HepG2 (cell line): ENCODE measurements at regions not wholly inside any gene's neighbourhood (a gene's known extent, or its start where the extent isn't known, plus 50 kb on each side); places are given as distances from the start of the nearest gene placed in this dataset.

Experiments
- ATAC-seq: fragments of 200-7000 bp; cut with Tn5 transposase; 3 replicates; pipeline ENCODE4 v1.9.1; 2020; ENCODE audit warnings: mild to moderate bottlenecking, moderate library complexity
- BruUV-seq: library from RNA; stranded (reverse); fragments of 400-500 nt; replicated peaks from 2 replicates; lab custom pipeline; 2021; lab: Mats Ljungman, UMichigan
- CTCF ChIA-PET: fragments of 300-600 bp; formaldehyde crosslinking; extraction: SDS; loops from one replicate; lab custom pipeline; 2021; ENCODE audit warnings: low total read pairs, inconsistent platforms, low intra/inter-chr PET ratio; lab: Yijun Ruan, JAX
- POLR2A ChIA-PET: fragments of 350-600 bp; sonication (Branson Sonifier 250); formaldehyde crosslinking; loops from one replicate; lab custom pipeline; 2020; ENCODE audit warnings: antibody characterized with exemption, inconsistent platforms; lab: Yijun Ruan, JAX
- DNase-seq: peaks from one replicate; pipeline ENCODE4 v3.0.0-alpha.2; 2015; ENCODE audit warnings: low spot score
- FAIRE-seq: peaks from 3 replicates; lab custom pipeline; 2011; peaks lifted over from hg19 to GRCh38; lab: Jason Lieb, UNC
- H2AFZ ChIP-seq: one replicate; pipeline ENCODE4 v1.6.1; 2011; ENCODE audit warnings: low read length, inconsistent platforms
- H3K27ac ChIP-seq: fragments of 300-600 bp; 3 replicates; pipeline ENCODE4 v1.8.0; 2011; ENCODE audit warnings: mixed run types, mild to moderate bottlenecking, mixed read lengths, low read length, inconsistent platforms; ENCODE audit not compliant: insufficient read depth; ENCODE audit errors: extremely low read length
- H3K27me3 ChIP-seq, 2 experiments: fragments of 200-600 bp in 1 of 2; 2 replicates in 1 of 2; 3 replicates in 1 of 2; pipeline versions ENCODE4 v1.6.0 to v1.8.0; 2011; ENCODE audit warnings: low read length in 2 of 2, mild to moderate bottlenecking in 2 of 2, moderate library complexity in 2 of 2, inconsistent platforms in 1 of 2; ENCODE audit not compliant: insufficient read depth in 2 of 2, control insufficient read depth in 1 of 2
- H3K36me3 ChIP-seq, 2 experiments: fragments of 200-600 bp in 1 of 2; replicated peaks in 1 of 2; 2 replicates in 1 of 2; 3 replicates in 1 of 2; pipeline versions ENCODE4 v1.5.1 to v1.8.0; 2011; ENCODE audit warnings: low read length in 2 of 2, inconsistent platforms in 1 of 2; ENCODE audit not compliant: insufficient read depth in 2 of 2, control insufficient read depth in 1 of 2
- H3K4me1 ChIP-seq: 2 replicates; pipeline ENCODE4 v1.5.1; 2012; ENCODE audit warnings: low read length, inconsistent platforms; ENCODE audit not compliant: insufficient read depth
- H3K4me2 ChIP-seq: 2 replicates; pipeline ENCODE4 v1.6.0; 2011; ENCODE audit warnings: low read depth, low read length, inconsistent platforms
- H3K4me3 ChIP-seq, 3 experiments: fragments of 200-600 bp in 1 of 3; sonication (generic), shearing (Covaris generic) in 1 of 3; replicated peaks in 1 of 3; 2 replicates each; pipeline ENCODE4 v1.5.1; 2011 to 2016; ENCODE audit warnings: low read length in 3 of 3, inconsistent platforms in 2 of 3, low read depth in 2 of 3, mild to moderate bottlenecking in 2 of 3, control low read depth in 1 of 3, mixed read lengths in 1 of 3; ENCODE audit not compliant: insufficient read depth in 1 of 3
- H3K79me2 ChIP-seq: one replicate; pipeline ENCODE4 v1.6.1; 2011; ENCODE audit warnings: low read length, inconsistent platforms; ENCODE audit not compliant: insufficient read depth
- H3K9ac ChIP-seq: 2 replicates; pipeline ENCODE4 v1.6.0; 2011; ENCODE audit warnings: mild to moderate bottlenecking, low read depth, low read length, inconsistent platforms; ENCODE audit not compliant: insufficient read depth
- H3K9me3 ChIP-seq: 2 replicates; pipeline ENCODE4 v1.5.1; 2012; ENCODE audit warnings: mild to moderate bottlenecking, low read length
- H4K20me1 ChIP-seq: 2 replicates; pipeline ENCODE4 v1.6.0; 2011; ENCODE audit warnings: inconsistent platforms, mild to moderate bottlenecking, low read length, moderate library complexity; ENCODE audit not compliant: insufficient read depth
- FOXJ3 ChIP-seq: sonication (generic); formaldehyde crosslinking; IDR thresholded peaks from 2 replicates; pipeline ENCODE4 v1.4.0; 2020; ENCODE audit warnings: missing genetic modification reagents, mild to moderate bottlenecking, borderline replicate concordance
- GATAD1 ChIP-seq: IDR thresholded peaks from 2 replicates; pipeline ENCODE4 v1.6.1; 2016; ENCODE audit warnings: missing genetic modification reagents, missing compliant biosample characterization
- PHF5A ChIP-seq: IDR thresholded peaks from one replicate; pipeline ENCODE4 v1.6.1; 2018; ENCODE audit warnings: low read depth, missing genetic modification reagents; ENCODE audit not compliant: unreplicated experiment
- POLR2G ChIP-seq: fragments of 200-400 bp; formaldehyde crosslinking; IDR thresholded peaks from 2 replicates; pipeline ENCODE4 v1.6.1; 2018; ENCODE audit warnings: mild to moderate bottlenecking, low read depth, low read length, moderate library complexity
- ZFP36 ChIP-seq: fragments of 150-350 bp; IDR thresholded peaks from 2 replicates; pipeline ENCODE4 v1.6.1; 2018; ENCODE audit warnings: borderline replicate concordance, low read length, low read depth; ENCODE audit not compliant: partially characterized antibody
- ZNF33B ChIP-seq: sonication (generic); formaldehyde crosslinking; IDR thresholded peaks from 2 replicates; pipeline ENCODE4 v1.5.1; 2020; ENCODE audit warnings: mild to moderate bottlenecking, missing genetic modification reagents
- ZNF780A ChIP-seq: sonication (generic); formaldehyde crosslinking; IDR thresholded peaks from 2 replicates; pipeline ENCODE4 v1.8.0; 2022; ENCODE audit warnings: mild to moderate bottlenecking, missing genetic modification reagents, moderate library complexity
- ZNF850 ChIP-seq: sonication (generic); formaldehyde crosslinking; conservative IDR thresholded peaks from 2 replicates; pipeline ENCODE4 v1.9.0; 2021; ENCODE audit warnings: mild to moderate bottlenecking, missing genetic modification reagents
- WGBS: methylation state at CpG from one replicate; pipeline ENCODE4 v1.1.6; 2017; ENCODE audit warnings: low lambda C conversion rate; 5-methylcytosine and 5-hydroxymethylcytosine counted together
- in situ Hi-C: cut with HindIII; loops from 2 replicates; pipeline ENCODE4 v1.10.0; 2017; ENCODE audit warnings: low pct_unique_long_range_greater_than_20kb; ENCODE audit not compliant: extremely low pct_ligation_motif_present
- intact Hi-C: fragments of 100-400 bp; cut with micrococcal nuclease; formaldehyde crosslinking; loops from one replicate; pipeline ENCODE4 v1.10.0; 2022; ENCODE audit not compliant: unreplicated experiment
- TF ChIP-seq, protein P1 (sequence below), 2 experiments: sonication (generic) in 1 of 2; formaldehyde crosslinking in 1 of 2; IDR thresholded peaks; 2 replicates each; pipeline versions ENCODE4 v1.5.1 to v1.6.1; 2011 to 2020; ENCODE audit warnings: borderline replicate concordance in 1 of 2, low read depth in 1 of 2, low read length in 1 of 2, mild to moderate bottlenecking in 1 of 2, missing genetic modification reagents in 1 of 2, moderate library complexity in 1 of 2
- TF ChIP-seq, protein P2 (sequence below): sonication (generic); formaldehyde crosslinking; IDR thresholded peaks from 2 replicates; pipeline ENCODE4 v1.5.1; 2020; ENCODE audit warnings: missing genetic modification reagents, mild to moderate bottlenecking, borderline replicate concordance
- TF ChIP-seq, protein P3 (sequence below): sonication (generic); formaldehyde crosslinking; IDR thresholded peaks from 2 replicates; pipeline ENCODE4 v1.8.0; 2022; ENCODE audit warnings: mild to moderate bottlenecking, missing genetic modification reagents, moderate library complexity
- TF ChIP-seq, protein P4 (sequence below): sonication (generic); formaldehyde crosslinking; IDR thresholded peaks from 2 replicates; pipeline ENCODE4 v1.8.1; 2023; ENCODE audit warnings: mild to moderate bottlenecking, missing genetic modification reagents, borderline replicate concordance
- TF ChIP-seq, protein P5 (sequence below): sonication (generic); formaldehyde crosslinking; IDR thresholded peaks from 2 replicates; pipeline ENCODE4 v1.8.1; 2023; ENCODE audit warnings: missing genetic modification reagents, inconsistent platforms, borderline replicate concordance

DNA sequence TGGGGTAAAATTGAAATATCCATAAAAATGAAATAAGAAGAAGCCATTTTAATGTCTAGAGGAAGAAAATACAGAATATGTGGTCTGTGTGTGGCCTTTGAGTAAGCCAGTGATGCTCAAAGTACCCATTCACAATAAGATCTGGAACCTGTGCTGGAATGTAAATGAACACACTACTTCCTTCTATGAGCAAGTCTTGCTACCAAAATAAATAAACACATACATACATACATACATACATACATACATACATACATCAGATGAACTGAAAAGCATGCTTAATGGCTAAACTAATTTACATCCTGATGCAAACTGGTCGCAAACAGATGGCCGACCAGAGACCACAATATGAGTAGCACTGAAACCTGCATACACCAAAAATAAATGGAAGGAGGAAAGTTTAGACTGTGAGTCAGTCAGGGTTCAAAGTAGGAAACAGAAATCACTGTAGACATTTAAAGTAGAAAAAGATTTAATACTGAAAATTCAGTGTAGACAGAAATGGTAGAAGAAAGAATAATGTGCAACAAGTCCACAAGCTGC lies 317.6 kb downstream of the CAAP1 start:
- ATAC-seq (no peak), DNase-seq (no peak)
- Histone ChIP-seq H3K4me2 (no peak overlapping the region), H3K9me3 (no peaks in the 10 kb centered on the region), H3K9ac (no peak overlapping the region), H2AFZ (no peak overlapping the region), H3K4me3 (no peak overlapping the region), H3K27me3 (no peaks in the 10 kb centered on the region)
- in situ Hi-C loops, result no loop called here
- TF ChIP-seq, protein P1, sequence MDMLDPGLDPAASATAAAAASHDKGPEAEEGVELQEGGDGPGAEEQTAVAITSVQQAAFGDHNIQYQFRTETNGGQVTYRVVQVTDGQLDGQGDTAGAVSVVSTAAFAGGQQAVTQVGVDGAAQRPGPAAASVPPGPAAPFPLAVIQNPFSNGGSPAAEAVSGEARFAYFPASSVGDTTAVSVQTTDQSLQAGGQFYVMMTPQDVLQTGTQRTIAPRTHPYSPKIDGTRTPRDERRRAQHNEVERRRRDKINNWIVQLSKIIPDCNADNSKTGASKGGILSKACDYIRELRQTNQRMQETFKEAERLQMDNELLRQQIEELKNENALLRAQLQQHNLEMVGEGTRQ (IDR thresholded peaks at IDR 0.05; ENCODE audit: low read depth, low read length), result no peak
- TF ChIP-seq, protein P1 (CRISPR knock-in tag; IDR thresholded peaks at IDR 0.05; ENCODE audit: borderline replicate concordance), result no peak
- TF ChIP-seq ZNF850 (CRISPR knock-in tag), result no peak
- no peak for TF ChIP-seq ZNF780A
- TF ChIP-seq GATAD1 (CRISPR knock-in tag), result no peak
- TF ChIP-seq, protein P2, sequence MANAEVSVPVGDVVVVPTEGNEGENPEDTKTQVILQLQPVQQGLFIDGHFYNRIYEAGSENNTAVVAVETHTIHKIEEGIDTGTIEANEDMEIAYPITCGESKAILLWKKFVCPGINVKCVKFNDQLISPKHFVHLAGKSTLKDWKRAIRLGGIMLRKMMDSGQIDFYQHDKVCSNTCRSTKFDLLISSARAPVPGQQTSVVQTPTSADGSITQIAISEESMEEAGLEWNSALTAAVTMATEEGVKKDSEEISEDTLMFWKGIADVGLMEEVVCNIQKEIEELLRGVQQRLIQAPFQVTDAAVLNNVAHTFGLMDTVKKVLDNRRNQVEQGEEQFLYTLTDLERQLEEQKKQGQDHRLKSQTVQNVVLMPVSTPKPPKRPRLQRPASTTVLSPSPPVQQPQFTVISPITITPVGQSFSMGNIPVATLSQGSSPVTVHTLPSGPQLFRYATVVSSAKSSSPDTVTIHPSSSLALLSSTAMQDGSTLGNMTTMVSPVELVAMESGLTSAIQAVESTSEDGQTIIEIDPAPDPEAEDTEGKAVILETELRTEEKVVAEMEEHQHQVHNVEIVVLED (CRISPR knock-in tag), result no peak
- TF ChIP-seq PHF5A (CRISPR knock-in tag), result no peak
- no peak for TF ChIP-seq ZFP36
- TF ChIP-seq, protein P3, sequence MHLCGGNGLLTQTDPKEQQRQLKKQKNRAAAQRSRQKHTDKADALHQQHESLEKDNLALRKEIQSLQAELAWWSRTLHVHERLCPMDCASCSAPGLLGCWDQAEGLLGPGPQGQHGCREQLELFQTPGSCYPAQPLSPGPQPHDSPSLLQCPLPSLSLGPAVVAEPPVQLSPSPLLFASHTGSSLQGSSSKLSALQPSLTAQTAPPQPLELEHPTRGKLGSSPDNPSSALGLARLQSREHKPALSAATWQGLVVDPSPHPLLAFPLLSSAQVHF (CRISPR knock-in tag), result no peak
- TF ChIP-seq POLR2G, result no peak
- no peak for TF ChIP-seq FOXJ3 (CRISPR knock-in tag)
- TF ChIP-seq, protein P4, sequence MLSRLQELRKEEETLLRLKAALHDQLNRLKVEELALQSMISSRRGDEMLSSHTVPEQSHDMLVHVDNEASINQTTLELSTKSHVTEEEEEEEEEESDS (CRISPR knock-in tag), result no peak
- TF ChIP-seq, protein P5, sequence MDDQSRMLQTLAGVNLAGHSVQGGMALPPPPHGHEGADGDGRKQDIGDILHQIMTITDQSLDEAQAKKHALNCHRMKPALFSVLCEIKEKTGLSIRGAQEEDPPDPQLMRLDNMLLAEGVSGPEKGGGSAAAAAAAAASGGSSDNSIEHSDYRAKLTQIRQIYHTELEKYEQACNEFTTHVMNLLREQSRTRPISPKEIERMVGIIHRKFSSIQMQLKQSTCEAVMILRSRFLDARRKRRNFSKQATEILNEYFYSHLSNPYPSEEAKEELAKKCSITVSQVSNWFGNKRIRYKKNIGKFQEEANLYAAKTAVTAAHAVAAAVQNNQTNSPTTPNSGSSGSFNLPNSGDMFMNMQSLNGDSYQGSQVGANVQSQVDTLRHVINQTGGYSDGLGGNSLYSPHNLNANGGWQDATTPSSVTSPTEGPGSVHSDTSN, result no peak
- TF ChIP-seq ZNF33B (CRISPR knock-in tag), result no peak
- TF ChIP-seq, all 625 proteins: peak for 0
- BruUV-seq, result no TSS peak
- WGBS, result 2% methylated on average over 2 of the region's 2 CpGs
- FAIRE-seq, result no peak
- Histone ChIP-seq H3K79me2 (no peaks in the 10 kb centered on the region), H3K4me1 (no peaks in the 10 kb centered on the region), H4K20me1 (no peaks in the 10 kb centered on the region), H3K36me3 (no peaks in the 10 kb centered on the region), H3K27ac (no peak overlapping the region)
- CTCF ChIA-PET, result no interaction called here
- intact Hi-C loops, result no loop called here
- POLR2A ChIA-PET, result no interaction called here
